Fibroblast of skin of back (primary cell): ENCODE measurements at regions not wholly inside any gene's neighbourhood (a gene's known extent, or its start where the extent isn't known, plus 50 kb on each side); places are given as distances from the start of the nearest gene placed in this dataset.

Source experiments
- DNase-seq: peaks from one replicate; pipeline ENCODE4 v3.0.0-alpha.2; 2013

- no peak for DNase-seq
Observed at GRCh38 chr1:216805233-216805632, 82.0 kb upstream of the ESRRG start.

- DNase-seq = no peak
Observed at GRCh38 chr1:216804111-216804510, 80.9 kb upstream of the ESRRG start.

- no peak for DNase-seq
Observed at GRCh38 chr1:216794586-216794985, 71.4 kb upstream of the ESRRG start.

GRCh38 chr1:216793973-216794372, 70.7 kb upstream of the ESRRG start:
- DNase-seq = no peak

GRCh38 chr1:216793303-216793702, 70.1 kb upstream of the ESRRG start:
- no peak for DNase-seq

- DNase-seq = no peak
Observed at GRCh38 chr1:216788671-216789070, 65.4 kb upstream of the ESRRG start.

- no peak for DNase-seq
Observed at GRCh38 chr1:216785737-216786136, 62.5 kb upstream of the ESRRG start.

- no peak for DNase-seq
Observed at GRCh38 chr1:216785221-216785620, 62.0 kb upstream of the ESRRG start.

GRCh38 chr1:216779686-216780085, 56.5 kb upstream of the ESRRG start:
- DNase-seq = no peak

- DNase-seq = no peak
Observed at GRCh38 chr1:216778737-216779136, 55.5 kb upstream of the ESRRG start.

- no peak for DNase-seq
Observed at GRCh38 chr1:216777148-216777547, 53.9 kb upstream of the ESRRG start.
